ENCODE measurements at regions not wholly inside any gene's neighbourhood (a gene's known extent, or its start where the extent isn't known, plus 50 kb on each side); places are given as distances from the start of the nearest gene placed in this dataset.
A peak's percentile ranks its signal among the peaks of the same experiment; 100 is the strongest.

DNA sequence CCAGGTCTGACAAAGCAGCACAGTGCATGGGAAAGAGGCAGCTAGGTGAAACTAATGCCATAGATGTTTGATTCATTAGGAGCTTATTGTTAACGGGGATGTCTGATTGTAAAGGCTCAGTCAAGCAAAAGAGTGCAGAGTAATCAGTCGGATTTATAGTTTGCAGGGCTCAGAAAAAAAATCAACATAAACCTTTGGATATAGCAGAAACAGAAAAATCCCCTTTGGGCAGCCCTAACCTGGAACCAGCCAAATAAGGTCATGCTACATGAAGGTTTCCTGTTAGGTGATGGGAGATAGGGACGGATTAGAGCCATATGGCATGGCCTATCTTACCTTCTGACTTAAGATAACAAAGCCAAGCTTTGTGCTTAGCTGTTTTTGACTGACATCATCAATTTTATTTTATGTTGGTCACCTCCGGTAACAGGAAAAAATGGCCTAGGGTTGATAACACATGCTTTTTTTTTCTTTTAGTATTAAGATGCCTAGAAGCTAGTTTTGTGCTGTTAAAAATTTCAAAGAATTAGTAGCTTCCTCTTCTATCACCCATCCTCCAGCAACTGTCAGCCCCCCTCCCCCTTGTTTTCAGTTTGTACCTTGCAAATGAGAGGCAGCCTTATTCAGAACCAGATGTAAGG is 60.7 kb upstream of the ZEB2 start:
- Histone ChIP-seq H3K36me3 (replicated peaks in 1 of 2; ENCODE audit: control extremely low read depth in 1 of 2, control insufficient read depth in 1 of 2, extremely low read depth in 1 of 2, insufficient read depth in 2 of 2, low read length in 1 of 2) (no peaks in the 10 kb centered on the region), H3K9ac (ENCODE audit: low read length) (no peak overlapping the region), H3K4me2 (replicated peaks; ENCODE audit: low read depth, low read length, poor library complexity, severe bottlenecking) (peak overlapping the region; percentile 32), H3K27me3 (replicated peaks in 1 of 4; ENCODE audit: control extremely low read depth in 1 of 4, control insufficient read depth in 3 of 4, insufficient read depth in 4 of 4, low read length in 3 of 4) (peaks cover 0 to 6% (median 0%) of the 10 kb centered on the region in 4 experiments), H3K4me3 (ENCODE audit: control extremely low read depth in 1 of 5, extremely low read depth in 1 of 5, insufficient read depth in 1 of 5, low read depth in 2 of 5, low read length in 4 of 5) (no peak overlapping the region), H3K27ac (ENCODE audit: low read length in 2 of 2) (no peak overlapping the region), H2AFZ (ENCODE audit: insufficient read depth, low read depth, low read length, poor library complexity, severe bottlenecking) (peak overlapping the region; percentile 5), H3K79me2 (ENCODE audit: control insufficient read depth, insufficient read depth, low read length) (no peaks in the 10 kb centered on the region), H3K9me3 (ENCODE audit: control extremely low read depth in 1 of 3, control insufficient read depth in 2 of 3, insufficient read depth in 1 of 3, low read length in 2 of 3) (no peaks in the 10 kb centered on the region), H3K4me1 (ENCODE audit: control insufficient read depth in 2 of 2, insufficient read depth in 2 of 2, low read length in 2 of 2) (peaks cover 30% of the 10 kb centered on the region in 2 donors), H4K20me1 (ENCODE audit: control insufficient read depth, insufficient read depth, low read length, poor library complexity, severe bottlenecking) (no peaks in the 10 kb centered on the region)
- no peaks in the 10 kb centered on the region for H3K9me3 Mint-ChIP-seq (ENCODE audit: insufficient read depth)
- intact Hi-C loops (cut with micrococcal nuclease), result no loop called here
- H3K4me1 Mint-ChIP-seq, result peaks cover 35% of the 10 kb centered on the region
- ATAC-seq (ENCODE audit: low read depth) (peak; percentile 28), DNase-seq (no peak)
- no peaks in the 10 kb centered on the region for H3K27me3 Mint-ChIP-seq
- peak overlapping the region; percentile 17 for H3K4me3 Mint-ChIP-seq
- no peak overlapping the region for H3K27ac Mint-ChIP-seq
- WGBS (ENCODE audit: insufficient coverage), result 80% methylated on average over 1 of the region's 4 CpGs
- ChIA-PET POLR2A (interaction anchor here (0.6 kb wide), 1 partner anchor 51 kb away, joined by 4 read pairs; no protein-coding TSS in a partner anchor), CTCF (no interaction called here)
- no peak for TF ChIP-seq EZH2 (IDR thresholded peaks at IDR 0.05; ENCODE audit: borderline replicate concordance, insufficient read depth, low read depth, low read length, poor library complexity, severe bottlenecking)
- TF ChIP-seq, protein P1, sequence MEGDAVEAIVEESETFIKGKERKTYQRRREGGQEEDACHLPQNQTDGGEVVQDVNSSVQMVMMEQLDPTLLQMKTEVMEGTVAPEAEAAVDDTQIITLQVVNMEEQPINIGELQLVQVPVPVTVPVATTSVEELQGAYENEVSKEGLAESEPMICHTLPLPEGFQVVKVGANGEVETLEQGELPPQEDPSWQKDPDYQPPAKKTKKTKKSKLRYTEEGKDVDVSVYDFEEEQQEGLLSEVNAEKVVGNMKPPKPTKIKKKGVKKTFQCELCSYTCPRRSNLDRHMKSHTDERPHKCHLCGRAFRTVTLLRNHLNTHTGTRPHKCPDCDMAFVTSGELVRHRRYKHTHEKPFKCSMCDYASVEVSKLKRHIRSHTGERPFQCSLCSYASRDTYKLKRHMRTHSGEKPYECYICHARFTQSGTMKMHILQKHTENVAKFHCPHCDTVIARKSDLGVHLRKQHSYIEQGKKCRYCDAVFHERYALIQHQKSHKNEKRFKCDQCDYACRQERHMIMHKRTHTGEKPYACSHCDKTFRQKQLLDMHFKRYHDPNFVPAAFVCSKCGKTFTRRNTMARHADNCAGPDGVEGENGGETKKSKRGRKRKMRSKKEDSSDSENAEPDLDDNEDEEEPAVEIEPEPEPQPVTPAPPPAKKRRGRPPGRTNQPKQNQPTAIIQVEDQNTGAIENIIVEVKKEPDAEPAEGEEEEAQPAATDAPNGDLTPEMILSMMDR (IDR thresholded peaks at IDR 0.05), result no peak

DNA sequence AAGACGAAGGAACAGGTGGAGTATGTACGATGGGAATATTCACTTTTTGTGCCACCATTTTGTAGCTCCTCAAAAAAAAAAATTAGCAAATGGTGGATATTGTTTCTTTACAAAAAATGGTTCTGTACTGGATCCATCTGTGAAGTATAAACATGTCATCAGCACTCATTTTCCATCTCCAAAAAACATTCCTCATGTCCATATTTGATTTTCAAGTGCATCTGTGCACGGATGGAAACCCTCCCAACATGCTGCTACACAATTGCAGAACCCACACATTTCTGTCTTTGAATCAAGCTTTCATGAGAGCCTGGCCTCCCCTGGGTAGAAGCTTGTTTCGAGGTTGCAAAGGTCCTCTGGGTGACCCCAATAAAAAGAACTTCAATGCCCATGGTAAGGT is 59.6 kb upstream of the ZEB2 start:
- H3K4me1 Mint-ChIP-seq, result peaks cover 39% of the 10 kb centered on the region
- no peaks in the 10 kb centered on the region for H3K27me3 Mint-ChIP-seq
- no peaks in the 10 kb centered on the region for H3K36me3 ChIP-seq (replicated peaks in 1 of 2; ENCODE audit: control extremely low read depth in 1 of 2, control insufficient read depth in 1 of 2, extremely low read depth in 1 of 2, insufficient read depth in 2 of 2, low read length in 1 of 2)
- H3K4me2 ChIP-seq (replicated peaks; ENCODE audit: low read depth, low read length, poor library complexity, severe bottlenecking), result no peak overlapping the region
- no peak for DNase-seq
- ATAC-seq (ENCODE audit: low read depth), result no peak
- H3K27ac Mint-ChIP-seq, result no peak overlapping the region
- H2AFZ ChIP-seq (ENCODE audit: insufficient read depth, low read depth, low read length, poor library complexity, severe bottlenecking), result no peak overlapping the region
- intact Hi-C loops (cut with micrococcal nuclease), result no loop called here
- peaks cover 30% of the 10 kb centered on the region in 2 donors for H3K4me1 ChIP-seq (ENCODE audit: control insufficient read depth in 2 of 2, insufficient read depth in 2 of 2, low read length in 2 of 2)
- ChIA-PET CTCF (interaction anchor here (0.6 kb wide), 1 partner anchor 12 kb away, joined by 5 read pairs; no protein-coding TSS in a partner anchor), POLR2A (interaction anchor here (0.6 kb wide), 1 partner anchor 9 kb away, joined by 3 read pairs; no protein-coding TSS in a partner anchor)
- H3K4me3 ChIP-seq (ENCODE audit: control extremely low read depth in 1 of 5, extremely low read depth in 1 of 5, insufficient read depth in 1 of 5, low read depth in 2 of 5, low read length in 4 of 5), result no peak overlapping the region
- H3K9ac ChIP-seq (ENCODE audit: low read length), result no peak overlapping the region
- peaks cover 0 to 6% (median 0%) of the 10 kb centered on the region in 4 experiments for H3K27me3 ChIP-seq (replicated peaks in 1 of 4; ENCODE audit: control extremely low read depth in 1 of 4, control insufficient read depth in 3 of 4, insufficient read depth in 4 of 4, low read length in 3 of 4)
- no peak overlapping the region for H3K27ac ChIP-seq (ENCODE audit: low read length in 2 of 2)
- H3K4me3 Mint-ChIP-seq, result no peak overlapping the region
- no peaks in the 10 kb centered on the region for H3K79me2 ChIP-seq (ENCODE audit: control insufficient read depth, insufficient read depth, low read length)
- H3K9me3 ChIP-seq (ENCODE audit: control extremely low read depth in 1 of 3, control insufficient read depth in 2 of 3, insufficient read depth in 1 of 3, low read length in 2 of 3), result no peaks in the 10 kb centered on the region
- WGBS (ENCODE audit: insufficient coverage), result 78% methylated on average over 1 of the region's 4 CpGs
- H3K9me3 Mint-ChIP-seq (ENCODE audit: insufficient read depth), result no peaks in the 10 kb centered on the region
- H4K20me1 ChIP-seq (ENCODE audit: control insufficient read depth, insufficient read depth, low read length, poor library complexity, severe bottlenecking), result no peaks in the 10 kb centered on the region
- no peak for TF ChIP-seq EZH2 (IDR thresholded peaks at IDR 0.05; ENCODE audit: borderline replicate concordance, insufficient read depth, low read depth, low read length, poor library complexity, severe bottlenecking)
- TF ChIP-seq, protein P1 (IDR thresholded peaks at IDR 0.05), result no peak
